IMR-90 (cell line): ENCODE measurements at regions not wholly inside any gene's neighbourhood (a gene's known extent, or its start where the extent isn't known, plus 50 kb on each side); places are given as distances from the start of the nearest gene placed in this dataset.

Experiments
- ATAC-seq: fragments of 200-7000 bp; cut with Tn5 transposase; 2 replicates; pipeline ENCODE4 v1.9.1; 2020; ENCODE audit warnings: low read depth, mild to moderate bottlenecking, moderate library complexity
- BruUV-seq: library from RNA; stranded (reverse); fragments of 400-500 nt; replicated peaks from 2 replicates; lab custom pipeline; 2021; lab: Mats Ljungman, UMichigan
- CTCF ChIA-PET: fragments of 300-600 bp; formaldehyde crosslinking; extraction: SDS; loops from one replicate; lab custom pipeline; 2021; ENCODE audit warnings: antibody characterized with exemption; lab: Yijun Ruan, JAX
- POLR2A ChIA-PET: fragments of 300-600 bp; sonication (Branson Sonifier 250); formaldehyde crosslinking; loops from one replicate; lab custom pipeline; 2022; ENCODE audit warnings: antibody characterized with exemption; ENCODE audit not compliant: unreplicated experiment; lab: Charles Lee
- DNase-seq: peaks from one replicate; pipeline ENCODE4 v3.0.0; 2013
- H2AFZ ChIP-seq: replicated peaks from 2 replicates; pipeline ENCODE3; 2013; ENCODE audit warnings: low read length, mild to moderate bottlenecking; ENCODE audit not compliant: poor library complexity
- H2AK5ac ChIP-seq: 2 replicates; pipeline ENCODE4 v1.6.1; 2013; ENCODE audit warnings: low read depth, low read length, inconsistent platforms
- H2AK9ac ChIP-seq: replicated peaks from 2 replicates; pipeline ENCODE3; 2013; ENCODE audit warnings: mild to moderate bottlenecking, low read depth, low read length, moderate library complexity; ENCODE audit not compliant: poor library complexity
- H2BK120ac ChIP-seq: 2 replicates; pipeline ENCODE4 v1.6.1; 2013; ENCODE audit warnings: low read depth, low read length, inconsistent platforms
- H2BK15ac ChIP-seq: 3 replicates; pipeline ENCODE4 v1.6.1; 2013; ENCODE audit warnings: low read depth, low read length, inconsistent platforms
- H2BK20ac ChIP-seq: 2 replicates; pipeline ENCODE4 v1.6.1; 2013; ENCODE audit warnings: low read depth, mild to moderate bottlenecking, inconsistent platforms, low read length, moderate library complexity
- H2BK5ac ChIP-seq: 2 replicates; pipeline ENCODE4 v1.6.1; 2013; ENCODE audit warnings: mild to moderate bottlenecking, low read depth, low read length, inconsistent platforms; ENCODE audit not compliant: poor library complexity, severe bottlenecking
- H3K14ac ChIP-seq: replicated peaks from 2 replicates; pipeline ENCODE4 v1.6.1; 2013; ENCODE audit warnings: low read depth, low read length, inconsistent platforms
- H3K18ac ChIP-seq: 2 replicates; pipeline ENCODE4 v1.6.1; 2013; ENCODE audit warnings: low read depth, low read length, control low read depth
- H3K23ac ChIP-seq: 2 replicates; pipeline ENCODE4 v1.6.1; 2013; ENCODE audit warnings: low read depth, low read length, inconsistent platforms
- H3K27ac ChIP-seq: 2 replicates; pipeline ENCODE4 v1.5.1; 2013; ENCODE audit warnings: mild to moderate bottlenecking, control low read depth, low read length; ENCODE audit not compliant: insufficient read depth
- H3K27me3 ChIP-seq: 2 replicates; pipeline ENCODE4 v1.6.1; 2013; ENCODE audit warnings: low read length; ENCODE audit not compliant: control insufficient read depth, insufficient read depth
- H3K36me3 ChIP-seq: 2 replicates; pipeline ENCODE4 v1.6.1; 2013; ENCODE audit warnings: low read length, mixed read lengths; ENCODE audit not compliant: control insufficient read depth, insufficient read depth
- H3K4ac ChIP-seq: 2 replicates; pipeline ENCODE4 v1.6.1; 2013; ENCODE audit warnings: low read depth, low read length, inconsistent platforms
- H3K4me1 ChIP-seq: 2 replicates; pipeline ENCODE4 v1.6.1; 2013; ENCODE audit warnings: low read length, mixed read lengths; ENCODE audit not compliant: control insufficient read depth, insufficient read depth
- H3K4me2 ChIP-seq: 2 replicates; pipeline ENCODE4 v1.6.1; 2013; ENCODE audit warnings: low read depth, mild to moderate bottlenecking, control low read depth, low read length, moderate library complexity
- H3K4me3 ChIP-seq: 2 replicates; pipeline ENCODE4 v1.5.1; 2013; ENCODE audit warnings: low read depth, mild to moderate bottlenecking, control low read depth, low read length, moderate library complexity; ENCODE audit not compliant: insufficient read depth
- H3K56ac ChIP-seq: 2 replicates; pipeline ENCODE4 v1.6.1; 2013; ENCODE audit warnings: low read length, inconsistent platforms; ENCODE audit not compliant: insufficient read depth; ENCODE audit errors: extremely low read depth
- H3K79me1 ChIP-seq, 2 experiments: 2 replicates each; pipeline ENCODE4 v1.6.1; 2013; ENCODE audit warnings: low read length in 2 of 2, inconsistent platforms in 1 of 2, low read depth in 1 of 2
- H3K9ac ChIP-seq: 2 replicates; pipeline ENCODE4 v1.6.1; 2013; ENCODE audit warnings: low read depth, low read length, control low read depth
- H3K9me1 ChIP-seq: 2 replicates; pipeline ENCODE4 v1.6.1; 2013; ENCODE audit warnings: low read length, inconsistent platforms; ENCODE audit not compliant: insufficient read depth
- H3K9me3 ChIP-seq: 2 replicates; pipeline ENCODE4 v1.6.1; 2013; ENCODE audit warnings: low read length; ENCODE audit not compliant: control insufficient read depth, insufficient read depth
- H4K20me1 ChIP-seq: 2 replicates; pipeline ENCODE4 v1.6.1; 2013; ENCODE audit warnings: low read length, inconsistent platforms; ENCODE audit not compliant: insufficient read depth
- H4K5ac ChIP-seq: 2 replicates; pipeline ENCODE4 v1.6.1; 2013; ENCODE audit warnings: mild to moderate bottlenecking, low read depth, low read length, control low read depth
- H4K8ac ChIP-seq, 2 experiments: 2 replicates each; pipeline ENCODE4 v1.6.1; 2013; ENCODE audit warnings: low read depth in 2 of 2, low read length in 2 of 2, control low read depth in 1 of 2, inconsistent platforms in 1 of 2
- H4K91ac ChIP-seq: 2 replicates; pipeline ENCODE4 v1.6.1; 2013; ENCODE audit warnings: low read depth, low read length, inconsistent platforms; ENCODE audit not compliant: insufficient read depth
- BHLHE40 ChIP-seq: fragments of 150-350 bp; IDR thresholded peaks from 2 replicates; pipeline ENCODE4 v1.6.1; 2016; ENCODE audit warnings: mild to moderate bottlenecking, low read depth, low read length
- FOS ChIP-seq: fragments of 150-350 bp; IDR thresholded peaks from 2 replicates; pipeline ENCODE4 v1.6.1; 2016; ENCODE audit warnings: low read depth, low read length
- POLR2A ChIP-seq: IDR thresholded peaks from 2 replicates; pipeline ENCODE4 v1.6.1; 2012; ENCODE audit warnings: mild to moderate bottlenecking, low read depth, low read length
- RFX5 ChIP-seq: IDR thresholded peaks from 2 replicates; pipeline ENCODE4 v1.8.0; 2012; ENCODE audit warnings: low read depth, mild to moderate bottlenecking, low read length, moderate library complexity
- SMC3 ChIP-seq: fragments of 150-350 bp; IDR thresholded peaks from 2 replicates; pipeline ENCODE4 v1.6.1; 2016; ENCODE audit warnings: low read depth, mild to moderate bottlenecking, antibody characterized with exemption, low read length, moderate library complexity
- dilution Hi-C: fragments of 300-500 bp; cut with HindIII; formaldehyde crosslinking; loops from one replicate; pipeline ENCODE4 v1.14.3; 2018; ENCODE audit warnings: low sequenced_read_pairs; ENCODE audit not compliant: unreplicated experiment
- in situ Hi-C: fragments of 300-500 bp; cut with MboI; formaldehyde crosslinking; loops from 3 replicates; pipeline ENCODE4 v1.14.3; 2019; ENCODE audit warnings: low sequenced_read_pairs, inconsistent platforms, mixed read lengths
- intact Hi-C: fragments of 100-400 bp; cut with micrococcal nuclease; formaldehyde crosslinking; loops from 2 replicates; pipeline ENCODE4 v1.10.0; 2022
- TF ChIP-seq, protein P1 (sequence below): fragments of 150-350 bp; IDR thresholded peaks from 2 replicates; pipeline ENCODE4 v1.6.1; 2017; ENCODE audit warnings: mild to moderate bottlenecking, antibody characterized with exemption, low read length, low read depth
- TF ChIP-seq, protein P2 (sequence below): conservative IDR thresholded peaks from 2 replicates; pipeline ENCODE4 v1.5.1; 2012; ENCODE audit warnings: mild to moderate bottlenecking, low read depth, low read length, improper control_type of control experiment

DNA sequence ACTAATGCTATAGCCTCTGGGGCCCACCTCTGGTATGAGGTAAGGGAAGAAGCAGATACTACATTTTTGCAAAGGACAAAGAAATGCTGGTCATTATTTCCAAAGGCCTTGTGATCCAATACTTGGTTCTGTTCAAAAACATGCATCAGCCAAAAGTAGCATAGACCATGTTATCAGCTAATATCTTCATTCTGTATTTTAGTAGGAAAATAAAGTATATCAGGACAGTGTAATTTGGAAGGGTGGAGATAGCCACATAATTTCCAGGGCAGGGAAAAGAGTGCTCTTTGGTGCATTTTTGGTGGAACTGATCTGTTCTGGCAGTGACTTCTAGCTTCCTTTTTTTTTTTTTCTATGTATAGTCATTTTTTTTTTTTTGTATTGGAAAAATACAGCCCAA lies 258.0 kb upstream of the SOX4 start:
- Histone ChIP-seq H3K4me3 (no peak overlapping the region), H2AFZ (no peak overlapping the region), H3K4ac (no peak overlapping the region), H2BK20ac (no peak overlapping the region), H2AK9ac (no peak overlapping the region), H3K9me3 (no peaks in the 10 kb centered on the region), H2AK5ac (no peak overlapping the region), H3K9ac (no peak overlapping the region), H2BK15ac (no peak overlapping the region), H4K8ac (no peak overlapping the region), H3K4me1 (no peaks in the 10 kb centered on the region), H3K56ac (no peak overlapping the region), H3K27me3 (no peaks in the 10 kb centered on the region; the same call in none of the 2 replicates), H4K5ac (no peak overlapping the region), H3K18ac (no peak overlapping the region), H3K4me2 (no peak overlapping the region), H3K27ac (no peak overlapping the region), H4K91ac (no peak overlapping the region), H3K14ac (no peak overlapping the region), H3K23ac (no peak overlapping the region), H2BK120ac (no peak overlapping the region), H4K20me1 (no peaks in the 10 kb centered on the region), H2BK5ac (no peak overlapping the region), H3K36me3 (no peaks in the 10 kb centered on the region), H3K9me1 (no peaks in the 10 kb centered on the region), H3K79me1 (no peaks in the 10 kb centered on the region)
- no peak for DNase-seq
- in situ Hi-C loops (no loop called here), intact Hi-C loops (no loop called here), dilution Hi-C loops (no loop called here)
- TF ChIP-seq RFX5 (no peak), BHLHE40 (no peak), FOS (no peak), POLR2A (no peak), SMC3 (no peak)
- TF ChIP-seq, protein P1, sequence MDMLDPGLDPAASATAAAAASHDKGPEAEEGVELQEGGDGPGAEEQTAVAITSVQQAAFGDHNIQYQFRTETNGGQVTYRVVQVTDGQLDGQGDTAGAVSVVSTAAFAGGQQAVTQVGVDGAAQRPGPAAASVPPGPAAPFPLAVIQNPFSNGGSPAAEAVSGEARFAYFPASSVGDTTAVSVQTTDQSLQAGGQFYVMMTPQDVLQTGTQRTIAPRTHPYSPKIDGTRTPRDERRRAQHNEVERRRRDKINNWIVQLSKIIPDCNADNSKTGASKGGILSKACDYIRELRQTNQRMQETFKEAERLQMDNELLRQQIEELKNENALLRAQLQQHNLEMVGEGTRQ: no peak
- TF ChIP-seq, protein P2, sequence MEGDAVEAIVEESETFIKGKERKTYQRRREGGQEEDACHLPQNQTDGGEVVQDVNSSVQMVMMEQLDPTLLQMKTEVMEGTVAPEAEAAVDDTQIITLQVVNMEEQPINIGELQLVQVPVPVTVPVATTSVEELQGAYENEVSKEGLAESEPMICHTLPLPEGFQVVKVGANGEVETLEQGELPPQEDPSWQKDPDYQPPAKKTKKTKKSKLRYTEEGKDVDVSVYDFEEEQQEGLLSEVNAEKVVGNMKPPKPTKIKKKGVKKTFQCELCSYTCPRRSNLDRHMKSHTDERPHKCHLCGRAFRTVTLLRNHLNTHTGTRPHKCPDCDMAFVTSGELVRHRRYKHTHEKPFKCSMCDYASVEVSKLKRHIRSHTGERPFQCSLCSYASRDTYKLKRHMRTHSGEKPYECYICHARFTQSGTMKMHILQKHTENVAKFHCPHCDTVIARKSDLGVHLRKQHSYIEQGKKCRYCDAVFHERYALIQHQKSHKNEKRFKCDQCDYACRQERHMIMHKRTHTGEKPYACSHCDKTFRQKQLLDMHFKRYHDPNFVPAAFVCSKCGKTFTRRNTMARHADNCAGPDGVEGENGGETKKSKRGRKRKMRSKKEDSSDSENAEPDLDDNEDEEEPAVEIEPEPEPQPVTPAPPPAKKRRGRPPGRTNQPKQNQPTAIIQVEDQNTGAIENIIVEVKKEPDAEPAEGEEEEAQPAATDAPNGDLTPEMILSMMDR: no peak
- no TSS peak for BruUV-seq
- ChIA-PET POLR2A (interaction anchor here (0.6 kb wide), 1 partner anchor 253 kb away, joined by 3 read pairs; no protein-coding TSS in a partner anchor), CTCF (interaction anchor here (0.6 to 0.7 kb wide), 2 partner anchors 790 to 1652 kb away, joined by 3 to 4 read pairs; no protein-coding TSS in a partner anchor)
- no peak for ATAC-seq
